HUES48 (cell line): ENCODE measurements at regions not wholly inside any gene's neighbourhood (a gene's known extent, or its start where the extent isn't known, plus 50 kb on each side); places are given as distances from the start of the nearest gene placed in this dataset.
"Not testable (repeated sequence)": the region's sequence is repeated elsewhere in the genome, so short reads cannot be mapped to it uniquely, and the experiment has no call there.

Experiments used
- H3K27ac ChIP-seq: one replicate; pipeline ENCODE4 v1.7.0; 2013; ENCODE audit warnings: low read depth, low read length, inconsistent platforms
- H3K27me3 ChIP-seq: 2 replicates; pipeline ENCODE4 v1.6.1; 2013; ENCODE audit warnings: mild to moderate bottlenecking, low read length; ENCODE audit not compliant: control insufficient read depth, insufficient read depth
- H3K36me3 ChIP-seq: 2 replicates; pipeline ENCODE4 v1.6.1; 2013; ENCODE audit warnings: low read length; ENCODE audit not compliant: control insufficient read depth, insufficient read depth
- H3K4me1 ChIP-seq: 2 replicates; pipeline ENCODE4 v1.6.1; 2013; ENCODE audit warnings: mild to moderate bottlenecking, low read length; ENCODE audit not compliant: control insufficient read depth, insufficient read depth
- H3K4me3 ChIP-seq: 2 replicates; pipeline ENCODE4 v1.5.1; 2013; ENCODE audit warnings: mild to moderate bottlenecking, low read depth, low read length
- H3K9ac ChIP-seq: 2 replicates; pipeline ENCODE4 v1.6.1; 2013; ENCODE audit warnings: mild to moderate bottlenecking, low read depth, low read length, moderate library complexity
- H3K9me3 ChIP-seq: 2 replicates; pipeline ENCODE4 v1.6.1; 2013; ENCODE audit warnings: low read length; ENCODE audit not compliant: control insufficient read depth, insufficient read depth

GRCh38 chr13:90577726-90578125 is 769.8 kb upstream of the MIR17HG start:
- Histone ChIP-seq H3K27me3 (no peaks in the 10 kb centered on the region), H3K36me3 (no peaks in the 10 kb centered on the region), H3K27ac (no peak overlapping the region), H3K4me1 (no peaks in the 10 kb centered on the region), H3K9me3 (no peaks in the 10 kb centered on the region), H3K4me3 (no peak overlapping the region), H3K9ac (no peak overlapping the region)

- Histone ChIP-seq H3K4me3 (no peak overlapping the region), H3K9ac (no peak overlapping the region), H3K36me3 (no peaks in the 10 kb centered on the region), H3K4me1 (no peaks in the 10 kb centered on the region), H3K27ac (no peak overlapping the region), H3K9me3 (no peaks in the 10 kb centered on the region), H3K27me3 (no peaks in the 10 kb centered on the region)
Observed at GRCh38 chr13:90585392-90585791, 762.1 kb upstream of the MIR17HG start.

- H3K9me3 ChIP-seq: no peaks in the 10 kb centered on the region; the same call in 1 of the 2 replicates
- no peak overlapping the region for H3K9ac ChIP-seq
- no peak overlapping the region for H3K4me3 ChIP-seq
- H3K27me3 ChIP-seq: no peaks in the 10 kb centered on the region
- no peak overlapping the region for H3K27ac ChIP-seq
- no peaks in the 10 kb centered on the region for H3K36me3 ChIP-seq
- peaks cover 2% of the 10 kb centered on the region; the same call in 1 of the 2 replicates for H3K4me1 ChIP-seq
Observed at GRCh38 chr13:90591260-90591926, 756.1 kb upstream of the MIR17HG start.

GRCh38 chr13:90591927-90592268 is 755.6 kb upstream of the MIR17HG start:
- Histone ChIP-seq H3K27ac (no peak overlapping the region), H3K36me3 (no peaks in the 10 kb centered on the region), H3K4me1 (peaks cover 2% of the 10 kb centered on the region; the same call in 1 of the 2 replicates), H3K9me3 (no peaks in the 10 kb centered on the region; the same call in 1 of the 2 replicates), H3K9ac (no peak overlapping the region), H3K4me3 (no peak overlapping the region), H3K27me3 (no peaks in the 10 kb centered on the region)

- Histone ChIP-seq H3K9ac (no peak overlapping the region), H3K4me1 (peaks cover 2% of the 10 kb centered on the region; the same call in 1 of the 2 replicates), H3K36me3 (no peaks in the 10 kb centered on the region)
Observed at GRCh38 chr13:90592943-90593342, 754.5 kb upstream of the MIR17HG start.

GRCh38 chr13:90594681-90595080 is 752.8 kb upstream of the MIR17HG start:
- Histone ChIP-seq H3K4me3 (no peak overlapping the region), H3K27ac (no peak overlapping the region), H3K9ac (no peak overlapping the region), H3K4me1 (peaks cover 2% of the 10 kb centered on the region; the same call in 1 of the 2 replicates), H3K9me3 (no peaks in the 10 kb centered on the region; the same call in 1 of the 2 replicates), H3K27me3 (no peaks in the 10 kb centered on the region), H3K36me3 (no peaks in the 10 kb centered on the region)

More at GRCh38 chr13:90592943-90593342, 754.5 kb upstream of the MIR17HG start:
- no peaks in the 10 kb centered on the region; the same call in 1 of the 2 replicates for H3K9me3 ChIP-seq
- no peak overlapping the region for H3K4me3 ChIP-seq
- H3K27ac ChIP-seq: no peak overlapping the region
- H3K27me3 ChIP-seq: no peaks in the 10 kb centered on the region

- no peak overlapping the region for H3K9ac ChIP-seq
- no peaks in the 10 kb centered on the region for H3K4me1 ChIP-seq
- H3K27me3 ChIP-seq: no peaks in the 10 kb centered on the region
- H3K36me3 ChIP-seq: no peaks in the 10 kb centered on the region
- no peak overlapping the region for H3K4me3 ChIP-seq
- no peak overlapping the region for H3K27ac ChIP-seq
- no peaks in the 10 kb centered on the region for H3K9me3 ChIP-seq
Observed at GRCh38 chr13:90605664-90606063, 741.8 kb upstream of the MIR17HG start.

- H3K4me1 ChIP-seq, H3K4me3 ChIP-seq, H3K27ac ChIP-seq, H3K9me3 ChIP-seq, H3K27me3 ChIP-seq, H3K36me3 ChIP-seq, H3K9ac ChIP-seq: not testable (repeated sequence)
Observed at GRCh38 chr13:90606921-90607320, 740.6 kb upstream of the MIR17HG start.

GRCh38 chr13:90612391-90612790 is 735.1 kb upstream of the MIR17HG start:
- Histone ChIP-seq H3K9me3 (0 out of 2 replicates have a peak, but pooled peaks cover 2% of the 10 kb centered on the region), H3K4me3 (no peak overlapping the region), H3K27ac (no peak overlapping the region), H3K36me3 (no peaks in the 10 kb centered on the region), H3K4me1 (no peaks in the 10 kb centered on the region), H3K9ac (no peak overlapping the region), H3K27me3 (no peaks in the 10 kb centered on the region)

- no peaks in the 10 kb centered on the region for H3K36me3 ChIP-seq
- H3K9me3 ChIP-seq: peaks cover 10% of the 10 kb centered on the region
- H3K4me3 ChIP-seq: no peak overlapping the region
- H3K9ac ChIP-seq: no peak overlapping the region
- no peak overlapping the region for H3K27ac ChIP-seq
- no peaks in the 10 kb centered on the region for H3K27me3 ChIP-seq
- no peaks in the 10 kb centered on the region for H3K4me1 ChIP-seq
Observed at GRCh38 chr13:90613076-90613795, 734.3 kb upstream of the MIR17HG start.

- no peaks in the 10 kb centered on the region for H3K27me3 ChIP-seq
- H3K4me3 ChIP-seq: no peak overlapping the region
- H3K9me3 ChIP-seq: peaks cover 19% of the 10 kb centered on the region
- H3K27ac ChIP-seq: no peak overlapping the region
- H3K4me1 ChIP-seq: no peaks in the 10 kb centered on the region
- no peaks in the 10 kb centered on the region for H3K36me3 ChIP-seq
- no peak overlapping the region for H3K9ac ChIP-seq
Observed at GRCh38 chr13:90615236-90615635, 732.3 kb upstream of the MIR17HG start.
